HUES48 (cell line): ENCODE measurements at regions not wholly inside any gene's neighbourhood (a gene's known extent, or its start where the extent isn't known, plus 50 kb on each side); places are given as distances from the start of the nearest gene placed in this dataset.

Source experiments
- H3K27ac ChIP-seq: one replicate; pipeline ENCODE4 v1.7.0; 2013; ENCODE audit warnings: low read depth, low read length, inconsistent platforms
- H3K27me3 ChIP-seq: 2 replicates; pipeline ENCODE4 v1.6.1; 2013; ENCODE audit warnings: mild to moderate bottlenecking, low read length; ENCODE audit not compliant: control insufficient read depth, insufficient read depth
- H3K36me3 ChIP-seq: 2 replicates; pipeline ENCODE4 v1.6.1; 2013; ENCODE audit warnings: low read length; ENCODE audit not compliant: control insufficient read depth, insufficient read depth
- H3K4me1 ChIP-seq: 2 replicates; pipeline ENCODE4 v1.6.1; 2013; ENCODE audit warnings: mild to moderate bottlenecking, low read length; ENCODE audit not compliant: control insufficient read depth, insufficient read depth
- H3K4me3 ChIP-seq: 2 replicates; pipeline ENCODE4 v1.5.1; 2013; ENCODE audit warnings: mild to moderate bottlenecking, low read depth, low read length
- H3K9ac ChIP-seq: 2 replicates; pipeline ENCODE4 v1.6.1; 2013; ENCODE audit warnings: mild to moderate bottlenecking, low read depth, low read length, moderate library complexity
- H3K9me3 ChIP-seq: 2 replicates; pipeline ENCODE4 v1.6.1; 2013; ENCODE audit warnings: low read length; ENCODE audit not compliant: control insufficient read depth, insufficient read depth

- Histone ChIP-seq H3K9me3 (no peaks in the 10 kb centered on the region), H3K27me3 (no peaks in the 10 kb centered on the region), H3K4me1 (no peaks in the 10 kb centered on the region), H3K27ac (no peak overlapping the region), H3K36me3 (no peaks in the 10 kb centered on the region), H3K4me3 (no peak overlapping the region), H3K9ac (no peak overlapping the region)
These were observed 80.3 kb downstream of the OAT start for GRCh38 chr10:124338276-124338925.

- Histone ChIP-seq H3K9me3 (no peaks in the 10 kb centered on the region), H3K9ac (no peak overlapping the region), H3K4me3 (no peak overlapping the region), H3K4me1 (no peaks in the 10 kb centered on the region), H3K27me3 (no peaks in the 10 kb centered on the region), H3K27ac (no peak overlapping the region), H3K36me3 (no peaks in the 10 kb centered on the region)
These were observed 82.5 kb downstream of the OAT start for GRCh38 chr10:124336186-124336585.

GRCh38 chr10:124333931-124334330, 84.8 kb downstream of the OAT start:
- Histone ChIP-seq H3K36me3 (no peaks in the 10 kb centered on the region), H3K27ac (no peak overlapping the region), H3K4me3 (no peak overlapping the region), H3K27me3 (no peaks in the 10 kb centered on the region), H3K9me3 (no peaks in the 10 kb centered on the region), H3K9ac (no peak overlapping the region), H3K4me1 (no peaks in the 10 kb centered on the region)

- Histone ChIP-seq H3K9me3 (no peaks in the 10 kb centered on the region), H3K27ac (no peak overlapping the region), H3K27me3 (no peaks in the 10 kb centered on the region)
These were observed 86.3 kb downstream of the OAT start for GRCh38 chr10:124332426-124332825.

GRCh38 chr10:124329941-124330340, 88.8 kb downstream of the OAT start:
- no peaks in the 10 kb centered on the region for H3K27me3 ChIP-seq
- H3K36me3 ChIP-seq, result no peaks in the 10 kb centered on the region
- H3K9ac ChIP-seq, result no peak overlapping the region
- H3K27ac ChIP-seq, result no peak overlapping the region
- no peaks in the 10 kb centered on the region for H3K9me3 ChIP-seq
- H3K4me1 ChIP-seq, result no peaks in the 10 kb centered on the region
- H3K4me3 ChIP-seq, result no peak overlapping the region

More at GRCh38 chr10:124332426-124332825, 86.3 kb downstream of the OAT start:
- Histone ChIP-seq H3K9ac (no peak overlapping the region), H3K36me3 (no peaks in the 10 kb centered on the region), H3K4me1 (no peaks in the 10 kb centered on the region), H3K4me3 (no peak overlapping the region)

- no peaks in the 10 kb centered on the region for H3K27me3 ChIP-seq
- H3K9ac ChIP-seq, result no peak overlapping the region
- no peak overlapping the region for H3K4me3 ChIP-seq
- H3K9me3 ChIP-seq, result no peaks in the 10 kb centered on the region
- H3K27ac ChIP-seq, result no peak overlapping the region
- H3K36me3 ChIP-seq, result no peaks in the 10 kb centered on the region
- no peaks in the 10 kb centered on the region for H3K4me1 ChIP-seq
These were observed 89.4 kb downstream of the OAT start for GRCh38 chr10:124329362-124329761.

GRCh38 chr10:124328477-124329220, 90.1 kb downstream of the OAT start:
- no peak overlapping the region for H3K9ac ChIP-seq
- no peaks in the 10 kb centered on the region for H3K27me3 ChIP-seq
- H3K4me3 ChIP-seq, result no peak overlapping the region
- H3K36me3 ChIP-seq, result no peaks in the 10 kb centered on the region
- no peaks in the 10 kb centered on the region for H3K4me1 ChIP-seq
- H3K27ac ChIP-seq, result no peak overlapping the region
- H3K9me3 ChIP-seq, result no peaks in the 10 kb centered on the region

- H3K9me3 ChIP-seq, result no peaks in the 10 kb centered on the region
- no peaks in the 10 kb centered on the region for H3K27me3 ChIP-seq
- no peaks in the 10 kb centered on the region for H3K36me3 ChIP-seq
- no peak overlapping the region for H3K4me3 ChIP-seq
- H3K27ac ChIP-seq, result no peak overlapping the region
- no peak overlapping the region for H3K9ac ChIP-seq
- no peaks in the 10 kb centered on the region for H3K4me1 ChIP-seq
These were observed 92.6 kb downstream of the OAT start for GRCh38 chr10:124325998-124326636.

GRCh38 chr10:124325633-124325914, 93.1 kb downstream of the OAT start:
- no peaks in the 10 kb centered on the region for H3K36me3 ChIP-seq
- no peaks in the 10 kb centered on the region for H3K4me1 ChIP-seq
- no peaks in the 10 kb centered on the region for H3K9me3 ChIP-seq
- H3K4me3 ChIP-seq, result no peak overlapping the region
- H3K9ac ChIP-seq, result no peak overlapping the region
- H3K27ac ChIP-seq, result no peak overlapping the region
- H3K27me3 ChIP-seq, result no peaks in the 10 kb centered on the region

- Histone ChIP-seq H3K27ac (no peak overlapping the region), H3K9ac (no peak overlapping the region), H3K4me1 (no peaks in the 10 kb centered on the region), H3K27me3 (no peaks in the 10 kb centered on the region), H3K4me3 (no peak overlapping the region), H3K36me3 (no peaks in the 10 kb centered on the region), H3K9me3 (no peaks in the 10 kb centered on the region)
These were observed 93.7 kb downstream of the OAT start for GRCh38 chr10:124324856-124325632.

GRCh38 chr10:124324451-124324850, 94.3 kb downstream of the OAT start:
- Histone ChIP-seq H3K4me3 (no peak overlapping the region), H3K27ac (no peak overlapping the region), H3K4me1 (no peaks in the 10 kb centered on the region), H3K9ac (no peak overlapping the region), H3K27me3 (no peaks in the 10 kb centered on the region), H3K36me3 (no peaks in the 10 kb centered on the region), H3K9me3 (no peaks in the 10 kb centered on the region)
